Fibroblast of lung (primary cell): ENCODE measurements at regions not wholly inside any gene's neighbourhood (a gene's known extent, or its start where the extent isn't known, plus 50 kb on each side); places are given as distances from the start of the nearest gene placed in this dataset.

Experiments used
- EZH2 ChIP-seq: IDR thresholded peaks from 2 replicates; pipeline ENCODE4 v1.5.1; 2012; ENCODE audit warnings: low read length, control low read depth, mild to moderate bottlenecking; ENCODE audit errors: missing control alignments
- TF ChIP-seq, protein P1 (sequence below), 2 donors: IDR thresholded peaks in 1 of 2; conservative IDR thresholded peaks in 1 of 2; 1 replicate in 1 of 2; 2 replicates in 1 of 2; pipeline ENCODE4 v1.5.1; 2011 to 2012; ENCODE audit warnings: low read length in 2 of 2, control low read depth in 1 of 2, inconsistent platforms in 1 of 2, low read depth in 1 of 2, mild to moderate bottlenecking in 1 of 2

- TF ChIP-seq, protein P1, sequence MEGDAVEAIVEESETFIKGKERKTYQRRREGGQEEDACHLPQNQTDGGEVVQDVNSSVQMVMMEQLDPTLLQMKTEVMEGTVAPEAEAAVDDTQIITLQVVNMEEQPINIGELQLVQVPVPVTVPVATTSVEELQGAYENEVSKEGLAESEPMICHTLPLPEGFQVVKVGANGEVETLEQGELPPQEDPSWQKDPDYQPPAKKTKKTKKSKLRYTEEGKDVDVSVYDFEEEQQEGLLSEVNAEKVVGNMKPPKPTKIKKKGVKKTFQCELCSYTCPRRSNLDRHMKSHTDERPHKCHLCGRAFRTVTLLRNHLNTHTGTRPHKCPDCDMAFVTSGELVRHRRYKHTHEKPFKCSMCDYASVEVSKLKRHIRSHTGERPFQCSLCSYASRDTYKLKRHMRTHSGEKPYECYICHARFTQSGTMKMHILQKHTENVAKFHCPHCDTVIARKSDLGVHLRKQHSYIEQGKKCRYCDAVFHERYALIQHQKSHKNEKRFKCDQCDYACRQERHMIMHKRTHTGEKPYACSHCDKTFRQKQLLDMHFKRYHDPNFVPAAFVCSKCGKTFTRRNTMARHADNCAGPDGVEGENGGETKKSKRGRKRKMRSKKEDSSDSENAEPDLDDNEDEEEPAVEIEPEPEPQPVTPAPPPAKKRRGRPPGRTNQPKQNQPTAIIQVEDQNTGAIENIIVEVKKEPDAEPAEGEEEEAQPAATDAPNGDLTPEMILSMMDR (conservative IDR thresholded peaks at IDR 0.05 in 1 of 2, IDR thresholded peaks at IDR 0.05 in 1 of 2; ENCODE audit: low read depth in 1 of 2, low read length in 2 of 2) = no peak
- TF ChIP-seq EZH2 = no peak
Measured at GRCh38 chr13:27008733-27009132, 162.9 kb downstream of the USP12 start.
